GM12878 (cell line): ENCODE measurements at regions not wholly inside any gene's neighbourhood (a gene's known extent, or its start where the extent isn't known, plus 50 kb on each side); places are given as distances from the start of the nearest gene placed in this dataset.

Experiments used
- CTCF ChIP-seq, 3 experiments: IDR thresholded peaks in 2 of 3; conservative IDR thresholded peaks in 1 of 3; 2 replicates each; pipeline ENCODE4 v1.5.1; 2011; ENCODE audit warnings: low read depth in 3 of 3, low read length in 3 of 3, mild to moderate bottlenecking in 3 of 3, control low read depth in 2 of 3, moderate library complexity in 2 of 3, inconsistent platforms in 1 of 3, mixed read lengths in 1 of 3; ENCODE audit not compliant: control insufficient read depth in 2 of 3, insufficient read depth in 1 of 3; ENCODE audit errors: extremely low read depth in 1 of 3
- FOS ChIP-seq: IDR thresholded peaks from 3 replicates; pipeline ENCODE4 v1.6.1; 2011; ENCODE audit warnings: borderline replicate concordance; ENCODE audit not compliant: insufficient read length; ENCODE audit errors: extremely low read depth

DNA sequence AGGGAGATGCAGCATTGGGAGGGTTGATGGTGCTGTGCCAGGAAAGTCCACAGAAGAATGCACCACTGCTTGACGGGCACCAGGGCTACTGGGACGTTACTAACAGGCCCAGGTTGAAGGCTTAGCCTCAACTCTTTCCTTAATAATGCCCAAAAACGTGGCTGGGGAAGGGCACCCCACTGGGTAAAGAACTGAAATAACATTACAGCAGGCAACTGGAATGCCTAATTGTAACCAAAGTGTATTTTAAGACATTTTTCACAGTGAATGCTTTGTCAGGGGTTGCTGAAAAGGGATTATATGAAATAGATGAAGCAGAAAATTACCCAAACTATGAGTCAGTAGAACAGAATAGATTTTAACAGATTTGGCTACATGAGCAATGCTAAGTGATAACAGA lies 191.3 kb downstream of the CMPK2 start:
- TF ChIP-seq CTCF (IDR thresholded peaks at IDR 0.05 in 2 of 3, conservative IDR thresholded peaks at IDR 0.05 in 1 of 3; ENCODE audit: control insufficient read depth in 2 of 3, extremely low read depth in 1 of 3, insufficient read depth in 1 of 3, low read depth in 3 of 3, low read length in 3 of 3) (no peak), FOS (no peak)
